Right lobe of liver (tissue), 6 donors: ENCODE measurements at regions not wholly inside any gene's neighbourhood (a gene's known extent, or its start where the extent isn't known, plus 50 kb on each side); places are given as distances from the start of the nearest gene placed in this dataset.

ENCODE experiments used
- ATAC-seq, 4 donors: fragments of 200-7000 bp; cut with Tn5 transposase; one replicate each; pipeline ENCODE4 v1.9.1; 2020; ENCODE audit warnings: mild to moderate bottlenecking in 4 of 4, moderate library complexity in 4 of 4
- DNase-seq, 3 donors: peaks; one replicate each; pipeline ENCODE4 v3.0.0-alpha.2; 2020
- H3K27ac ChIP-seq, 3 donors: fragments of 200-600 bp; one replicate each; pipeline ENCODE4 v1.8.0; 2022
- H3K27me3 ChIP-seq, 2 donors: fragments of 200-600 bp; one replicate each; pipeline ENCODE4 v1.8.0; 2022
- H3K36me3 ChIP-seq, 4 donors: fragments of 200-600 bp; sonication (generic) in 1 of 4; one replicate each; pipeline versions ENCODE4 v1.5.1 to v1.8.0; 2017 to 2022; ENCODE audit warnings: control low read depth in 1 of 4
- H3K4me1 ChIP-seq, 4 donors: fragments of 200-600 bp; sonication (generic) in 1 of 4; one replicate each; pipeline versions ENCODE4 v1.5.1 to v1.8.0; 2017 to 2022; ENCODE audit warnings: control low read depth in 1 of 4
- H3K4me3 ChIP-seq, 3 donors: fragments of 200-600 bp; one replicate each; pipeline ENCODE4 v1.8.0; 2022
- H3K9me3 ChIP-seq, 4 donors: fragments of 200-600 bp; sonication (generic) in 1 of 4; one replicate each; pipeline versions ENCODE4 v1.5.1 to v1.8.0; 2017 to 2022; ENCODE audit warnings: control low read depth in 1 of 4
- CTCF ChIP-seq, 4 donors: fragments of 200-600 bp in 3 of 4; fragments of 450-650 bp in 1 of 4; IDR thresholded peaks; one replicate each; pipeline versions ENCODE4 v1.5.1 to v1.8.0; 2016 to 2022; ENCODE audit warnings: antibody characterized with exemption in 4 of 4, mild to moderate bottlenecking in 2 of 4
- POLR2A ChIP-seq: fragments of 450-650 bp; IDR thresholded peaks from one replicate; pipeline ENCODE4 v1.6.1; 2017; ENCODE audit warnings: antibody characterized with exemption, mild to moderate bottlenecking
- WGBS: methylation state at CpG from one replicate; pipeline ENCODE4 v1.1.6; 2018; ENCODE audit warnings: low coverage, low lambda C conversion rate; ENCODE audit not compliant: insufficient coverage; ENCODE audit errors: missing lambda C conversion rate; 5-methylcytosine and 5-hydroxymethylcytosine counted together
- intact Hi-C, 2 donors: fragments of 100-400 bp; cut with DNase I; formaldehyde crosslinking; loops; one replicate each; pipeline versions ENCODE4 v1.11.2 to v1.14.1; 2022
- donor health status: DM: no; HTN: yes; CAD: no.
- donor health status: DM: no; HTN: no; CAD: no.
- donor health status: DM: no; HTN: no; CAD: no.
- donor health status: DM: no; HTN: yes; CAD: no.
- donor health status: DM: no; HTN: yes; CAD: no.

- 59% methylated on average over 1 of the region's 1 CpG for WGBS
- no peak for DNase-seq
- Histone ChIP-seq H3K36me3 (no peaks in the 10 kb centered on the region), H3K27ac (no peak overlapping the region), H3K9me3 (no peaks in the 10 kb centered on the region), H3K4me1 (no peaks in the 10 kb centered on the region), H3K4me3 (no peak overlapping the region), H3K27me3 (no peaks in the 10 kb centered on the region)
- no peak for ATAC-seq
- intact Hi-C loops, result no loop called here
- TF ChIP-seq CTCF (IDR thresholded peaks at IDR 0.05) (no peak), POLR2A (no peak)
These were observed 398.5 kb upstream of the AKR1E2 start for GRCh38 chr10:4427532-4427931.

- no peaks in the 10 kb centered on the region for H3K36me3 ChIP-seq
- WGBS, result 67% methylated on average over 1 of the region's 1 CpG
- intact Hi-C loops, result no loop called here
- H3K4me1 ChIP-seq, result no peaks in the 10 kb centered on the region
- TF ChIP-seq CTCF (IDR thresholded peaks at IDR 0.05) (no peak), POLR2A (no peak)
- no peak overlapping the region for H3K4me3 ChIP-seq
- no peak for DNase-seq
- no peaks in the 10 kb centered on the region for H3K9me3 ChIP-seq
- no peak for ATAC-seq
- H3K27ac ChIP-seq, result no peak overlapping the region
- no peaks in the 10 kb centered on the region for H3K27me3 ChIP-seq
These were observed 399.1 kb upstream of the AKR1E2 start for GRCh38 chr10:4426866-4427265.

GRCh38 chr10:4409319-4409718 is 416.7 kb upstream of the AKR1E2 start:
- ATAC-seq (no peak), DNase-seq (no peak)
- Histone ChIP-seq H3K27ac (no peak overlapping the region), H3K9me3 (no peaks in the 10 kb centered on the region), H3K4me1 (no peaks in the 10 kb centered on the region), H3K27me3 (no peaks in the 10 kb centered on the region), H3K4me3 (no peak overlapping the region), H3K36me3 (no peaks in the 10 kb centered on the region)
- 86% methylated on average over 2 of the region's 2 CpGs for WGBS
- intact Hi-C loops, result no loop called here
- no peak for TF ChIP-seq CTCF (IDR thresholded peaks at IDR 0.05)
- no peak for TF ChIP-seq POLR2A

- ATAC-seq, result no peak
- 32% methylated on average over 1 of the region's 1 CpG for WGBS
- intact Hi-C loops, result no loop called here
These were observed 418.2 kb upstream of the AKR1E2 start for GRCh38 chr10:4407783-4408182.

More at GRCh38 chr10:4407783-4408182, 418.2 kb upstream of the AKR1E2 start:
- Histone ChIP-seq H3K36me3 (no peaks in the 10 kb centered on the region), H3K27ac (no peak overlapping the region), H3K4me1 (no peaks in the 10 kb centered on the region), H3K27me3 (no peaks in the 10 kb centered on the region), H3K9me3 (no peaks in the 10 kb centered on the region), H3K4me3 (no peak overlapping the region)
- TF ChIP-seq CTCF (IDR thresholded peaks at IDR 0.05) (no peak), POLR2A (no peak)
- DNase-seq, result no peak
